B cell (primary cell): ENCODE measurements at regions not wholly inside any gene's neighbourhood (a gene's known extent, or its start where the extent isn't known, plus 50 kb on each side); places are given as distances from the start of the nearest gene placed in this dataset.

Source experiments
- ATAC-seq: fragments of 200-7000 bp; cut with Tn5 transposase; one replicate; pipeline ENCODE4 v1.10.0; 2021; ENCODE audit warnings: low read depth, mild to moderate bottlenecking, moderate number of reproducible peaks, moderate library complexity
- CTCF ChIA-PET: fragments of 350-600 bp; sonication (Branson Sonifier 250); formaldehyde crosslinking; loops from one replicate; lab custom pipeline; 2021; ENCODE audit warnings: antibody characterized with exemption, inconsistent platforms; lab: Charles Lee
- POLR2A ChIA-PET: fragments of 350-600 bp; sonication (Branson Sonifier 250); formaldehyde crosslinking; loops from one replicate; lab custom pipeline; 2021; ENCODE audit warnings: antibody characterized with exemption; lab: Charles Lee
- DNase-seq: peaks from one replicate; pipeline ENCODE4 v3.0.0; 2013
- H2AFZ ChIP-seq: 2 replicates; pipeline ENCODE4 v1.6.1; 2012; ENCODE audit warnings: mild to moderate bottlenecking, low read depth, low read length; ENCODE audit not compliant: insufficient read depth, poor library complexity, severe bottlenecking
- H3K27ac ChIP-seq, 2 donors: 1 replicate in 1 of 2; 2 replicates in 1 of 2; pipeline ENCODE4 v1.5.1; 2012 to 2013; ENCODE audit warnings: low read length in 2 of 2, mild to moderate bottlenecking in 2 of 2, moderate library complexity in 1 of 2
- H3K27me3 ChIP-seq, 4 experiments: fragments of 200-600 bp in 1 of 4; sonication (generic) in 1 of 4; replicated peaks in 1 of 4; 1 replicate in 2 of 4; 2 replicates in 2 of 4; pipeline versions ENCODE4 v1.6.1 to v1.7.0; 2013 to 2016; ENCODE audit warnings: low read length in 3 of 4, mild to moderate bottlenecking in 2 of 4, mixed read lengths in 1 of 4, moderate library complexity in 1 of 4; ENCODE audit not compliant: insufficient read depth in 4 of 4, control insufficient read depth in 3 of 4; ENCODE audit errors: control extremely low read depth in 1 of 4
- H3K36me3 ChIP-seq, 2 experiments: replicated peaks in 1 of 2; 1 replicate in 1 of 2; 2 replicates in 1 of 2; pipeline versions ENCODE4 v1.6.1 to v1.7.1; 2013; ENCODE audit warnings: low read length in 1 of 2; ENCODE audit not compliant: insufficient read depth in 2 of 2, control insufficient read depth in 1 of 2; ENCODE audit errors: control extremely low read depth in 1 of 2, extremely low read depth in 1 of 2
- H3K4me1 ChIP-seq, 2 donors: fragments of 200-600 bp in 1 of 2; sonication (generic) in 1 of 2; 1 replicate in 1 of 2; 2 replicates in 1 of 2; pipeline versions ENCODE4 v1.5.1 to v1.6.1; 2013 to 2017; ENCODE audit warnings: low read length in 2 of 2; ENCODE audit not compliant: control insufficient read depth in 2 of 2, insufficient read depth in 2 of 2
- H3K4me2 ChIP-seq: replicated peaks from 2 replicates; pipeline ENCODE3; 2012; ENCODE audit warnings: mild to moderate bottlenecking, low read depth, low read length; ENCODE audit not compliant: poor library complexity, severe bottlenecking
- H3K4me3 ChIP-seq, 5 experiments: fragments of 200-600 bp in 1 of 5; sonication (generic) in 1 of 5; 1 replicate in 3 of 5; 2 replicates in 2 of 5; pipeline versions ENCODE4 v1.5.1 to v1.7.0; 2011 to 2016; ENCODE audit warnings: low read length in 4 of 5, mild to moderate bottlenecking in 4 of 5, low read depth in 2 of 5, control low read depth in 1 of 5, moderate library complexity in 1 of 5; ENCODE audit not compliant: insufficient read depth in 1 of 5; ENCODE audit errors: control extremely low read depth in 1 of 5, extremely low read depth in 1 of 5
- H3K79me2 ChIP-seq: fragments of 200-600 bp; sonication (generic); one replicate; pipeline ENCODE4 v1.6.0; 2016; ENCODE audit warnings: low read length; ENCODE audit not compliant: control insufficient read depth, insufficient read depth
- H3K9ac ChIP-seq: fragments of 200-600 bp; sonication (generic); 2 replicates; pipeline ENCODE4 v1.6.1; 2017; ENCODE audit warnings: mild to moderate bottlenecking, low read length, moderate library complexity
- H3K9me3 ChIP-seq, 3 donors: one replicate each; pipeline versions ENCODE4 v1.6.1 to v1.7.1; 2013; ENCODE audit warnings: low read length in 2 of 3; ENCODE audit not compliant: control insufficient read depth in 2 of 3, insufficient read depth in 1 of 3; ENCODE audit errors: control extremely low read depth in 1 of 3
- H4K20me1 ChIP-seq: 2 replicates; pipeline ENCODE4 v1.6.0; 2012; ENCODE audit warnings: mild to moderate bottlenecking, low read length; ENCODE audit not compliant: insufficient read depth, control insufficient read depth, poor library complexity, severe bottlenecking
- H3K27ac Mint-ChIP-seq: one replicate; pipeline ENCODE4 v1.8.0; 2021; ENCODE audit warnings: mixed read lengths
- H3K27me3 Mint-ChIP-seq: one replicate; pipeline ENCODE4 v1.8.0; 2021; ENCODE audit warnings: mixed read lengths
- H3K4me1 Mint-ChIP-seq: one replicate; pipeline ENCODE4 v1.8.0; 2021; ENCODE audit warnings: mixed read lengths
- H3K4me3 Mint-ChIP-seq: one replicate; pipeline ENCODE4 v1.8.0; 2021; ENCODE audit warnings: mixed read lengths
- H3K9me3 Mint-ChIP-seq: one replicate; pipeline ENCODE4 v1.8.0; 2022; ENCODE audit warnings: mixed read lengths; ENCODE audit not compliant: insufficient read depth
- CTCF ChIP-seq: fragments of 200-600 bp; IDR thresholded peaks from one replicate; pipeline ENCODE4 v1.8.0; 2022; ENCODE audit warnings: antibody characterized with exemption, mild to moderate bottlenecking
- EZH2 ChIP-seq: IDR thresholded peaks from 2 replicates; pipeline ENCODE4 v1.6.1; 2012; ENCODE audit warnings: borderline replicate concordance, low read depth, mild to moderate bottlenecking, moderate library complexity, low read length; ENCODE audit not compliant: insufficient read depth, poor library complexity, severe bottlenecking
- WGBS: methylation state at CpG from one replicate; pipeline ENCODE4 v1.1.5; 2013; ENCODE audit warnings: missing lambda C conversion rate; ENCODE audit not compliant: insufficient coverage; 5-methylcytosine and 5-hydroxymethylcytosine counted together
- intact Hi-C: fragments of 100-400 bp; cut with micrococcal nuclease; formaldehyde crosslinking; loops from one replicate; pipeline ENCODE4 v1.10.0; 2022

GRCh38 chr4:18441676-18442075, 420.1 kb upstream of the LCORL start:
- POLR2A ChIA-PET: no interaction called here
- intact Hi-C loops: no loop called here

DNA sequence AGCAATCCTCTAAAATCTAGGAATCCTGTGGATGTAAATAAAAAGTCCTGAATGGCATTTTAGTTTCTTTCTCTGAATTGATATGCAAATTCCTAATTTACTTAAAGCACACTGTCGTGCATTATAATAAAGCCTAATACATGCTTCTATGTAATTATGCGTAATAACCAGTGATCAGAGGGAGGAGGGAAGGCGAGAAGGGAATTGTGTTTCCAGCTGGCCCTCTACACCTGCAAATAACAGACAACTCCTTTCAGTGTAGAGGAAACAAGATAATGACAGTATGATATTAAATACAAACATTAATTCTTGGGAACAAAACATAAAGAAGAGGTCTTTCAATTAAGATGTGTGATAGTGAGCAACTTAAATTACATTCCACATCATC, 419.6 kb upstream of the LCORL start:
- Histone ChIP-seq H4K20me1 (no peaks in the 10 kb centered on the region), H3K9me3 (peaks cover 0 to 2% (median 0%) of the 10 kb centered on the region in 3 donors), H3K4me3 (no peak overlapping the region), H3K27ac (no peak overlapping the region), H2AFZ (no peak overlapping the region), H3K36me3 (no peaks in the 10 kb centered on the region), H3K4me1 (no peaks in the 10 kb centered on the region), H3K4me2 (no peak overlapping the region), H3K79me2 (no peaks in the 10 kb centered on the region), H3K27me3 (no peaks in the 10 kb centered on the region), H3K9ac (no peak overlapping the region)
- H3K4me3 Mint-ChIP-seq: no peak overlapping the region
- no peaks in the 10 kb centered on the region for H3K4me1 Mint-ChIP-seq
- no peak for TF ChIP-seq CTCF
- TF ChIP-seq EZH2: no peak
- DNase-seq (no peak), ATAC-seq (no peak)
- ChIA-PET CTCF (no interaction called here), POLR2A (no interaction called here)
- no peaks in the 10 kb centered on the region for H3K27me3 Mint-ChIP-seq
- no CpG with 5 or more reads among the region's 3 CpGs for WGBS
- intact Hi-C loops: no loop called here
- H3K9me3 Mint-ChIP-seq: peaks cover 9% of the 10 kb centered on the region
- H3K27ac Mint-ChIP-seq: no peak overlapping the region

More at GRCh38 chr4:18441676-18442075, 420.1 kb upstream of the LCORL start:
- H3K36me3 ChIP-seq: no peaks in the 10 kb centered on the region
- no peak overlapping the region for H3K4me2 ChIP-seq
- peaks cover 0 to 2% (median 0%) of the 10 kb centered on the region in 3 donors for H3K9me3 ChIP-seq
- no peak overlapping the region for H3K27ac Mint-ChIP-seq
- no peak overlapping the region for H3K4me3 ChIP-seq
- H3K9me3 Mint-ChIP-seq: peaks cover 9% of the 10 kb centered on the region
- H3K4me1 Mint-ChIP-seq: no peaks in the 10 kb centered on the region
- no peaks in the 10 kb centered on the region for H3K79me2 ChIP-seq
- no peak overlapping the region for H2AFZ ChIP-seq
- no peak overlapping the region for H3K4me3 Mint-ChIP-seq
- TF ChIP-seq CTCF (no peak), EZH2 (no peak)
- CTCF ChIA-PET: no interaction called here
- no CpG with 5 or more reads among the region's 2 CpGs for WGBS
- H3K27ac ChIP-seq: no peak overlapping the region
- H3K27me3 ChIP-seq: no peaks in the 10 kb centered on the region
- H3K27me3 Mint-ChIP-seq: no peaks in the 10 kb centered on the region
- no peak for ATAC-seq
- no peak for DNase-seq
- no peaks in the 10 kb centered on the region for H4K20me1 ChIP-seq
- H3K9ac ChIP-seq: no peak overlapping the region
- no peaks in the 10 kb centered on the region for H3K4me1 ChIP-seq
